ENCODE measurements at regions not wholly inside any gene's neighbourhood (a gene's known extent, or its start where the extent isn't known, plus 50 kb on each side); places are given as distances from the start of the nearest gene placed in this dataset.
"Not testable (repeated sequence)": the region's sequence is repeated elsewhere in the genome, so short reads cannot be mapped to it uniquely, and the experiment has no call there.

DNA sequence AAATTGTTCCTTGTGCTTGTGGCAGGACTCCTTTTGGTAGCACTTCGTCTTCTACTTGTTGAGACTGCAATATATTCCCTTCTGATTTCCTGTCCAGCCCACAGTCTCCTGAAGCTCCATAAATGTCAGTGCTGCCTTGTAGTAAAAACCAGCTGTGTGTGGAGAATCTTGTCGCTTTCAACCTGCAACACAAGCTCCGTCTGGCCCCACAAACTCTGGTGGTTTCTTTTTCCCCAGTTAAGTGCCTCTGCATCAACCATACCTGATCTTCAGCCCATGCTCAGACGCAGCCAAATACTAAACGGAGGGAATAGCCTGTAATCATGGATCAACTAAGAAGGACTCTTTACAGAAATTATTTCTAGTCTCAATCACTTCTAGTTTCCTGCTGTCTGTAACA lies 1133.3 kb upstream of the ADGRB3 start:
- intact Hi-C loops (cut with DNase I): no loop called here
- H3K9me3 ChIP-seq: no peaks in the 10 kb centered on the region
- H3K4me1 ChIP-seq: no peaks in the 10 kb centered on the region
- no peak overlapping the region for H3K27ac ChIP-seq
- DNase-seq (ENCODE audit: low spot score in 2 of 2): no peak
- H3K27me3 ChIP-seq: no peaks in the 10 kb centered on the region
- no peaks in the 10 kb centered on the region for H3K36me3 ChIP-seq
- TF ChIP-seq, protein P1, sequence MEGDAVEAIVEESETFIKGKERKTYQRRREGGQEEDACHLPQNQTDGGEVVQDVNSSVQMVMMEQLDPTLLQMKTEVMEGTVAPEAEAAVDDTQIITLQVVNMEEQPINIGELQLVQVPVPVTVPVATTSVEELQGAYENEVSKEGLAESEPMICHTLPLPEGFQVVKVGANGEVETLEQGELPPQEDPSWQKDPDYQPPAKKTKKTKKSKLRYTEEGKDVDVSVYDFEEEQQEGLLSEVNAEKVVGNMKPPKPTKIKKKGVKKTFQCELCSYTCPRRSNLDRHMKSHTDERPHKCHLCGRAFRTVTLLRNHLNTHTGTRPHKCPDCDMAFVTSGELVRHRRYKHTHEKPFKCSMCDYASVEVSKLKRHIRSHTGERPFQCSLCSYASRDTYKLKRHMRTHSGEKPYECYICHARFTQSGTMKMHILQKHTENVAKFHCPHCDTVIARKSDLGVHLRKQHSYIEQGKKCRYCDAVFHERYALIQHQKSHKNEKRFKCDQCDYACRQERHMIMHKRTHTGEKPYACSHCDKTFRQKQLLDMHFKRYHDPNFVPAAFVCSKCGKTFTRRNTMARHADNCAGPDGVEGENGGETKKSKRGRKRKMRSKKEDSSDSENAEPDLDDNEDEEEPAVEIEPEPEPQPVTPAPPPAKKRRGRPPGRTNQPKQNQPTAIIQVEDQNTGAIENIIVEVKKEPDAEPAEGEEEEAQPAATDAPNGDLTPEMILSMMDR (IDR thresholded peaks at IDR 0.05): no peak
- H3K4me3 ChIP-seq: no peak overlapping the region

DNA sequence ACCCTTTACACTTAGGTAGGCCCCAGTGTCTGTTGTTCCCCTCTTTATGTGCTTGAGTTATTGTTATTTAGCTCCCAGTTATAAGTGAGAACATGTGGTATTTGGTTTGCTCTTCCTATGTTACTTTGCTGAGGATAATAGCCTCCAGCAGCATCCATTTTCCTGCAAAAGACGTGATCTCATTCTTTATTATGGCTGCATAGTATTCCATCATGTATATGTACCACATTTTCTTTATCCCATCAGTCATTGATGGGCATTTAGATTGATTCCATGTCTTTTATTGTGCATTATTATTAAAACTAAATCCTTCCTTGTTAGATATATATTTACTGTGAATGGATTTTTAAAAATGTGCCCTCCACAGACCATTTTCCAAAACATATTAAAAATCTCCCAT lies 1137.3 kb upstream of the ADGRB3 start:
- Histone ChIP-seq H3K9me3 (no peaks in the 10 kb centered on the region), H3K4me3 (no peak overlapping the region), H3K27me3 (no peaks in the 10 kb centered on the region), H3K36me3 (no peaks in the 10 kb centered on the region), H3K4me1 (no peaks in the 10 kb centered on the region), H3K27ac (no peak overlapping the region)
- DNase-seq (ENCODE audit: low spot score in 2 of 2): no peak
- intact Hi-C loops (cut with DNase I): no loop called here
- TF ChIP-seq, protein P1 (IDR thresholded peaks at IDR 0.05): no peak

DNA sequence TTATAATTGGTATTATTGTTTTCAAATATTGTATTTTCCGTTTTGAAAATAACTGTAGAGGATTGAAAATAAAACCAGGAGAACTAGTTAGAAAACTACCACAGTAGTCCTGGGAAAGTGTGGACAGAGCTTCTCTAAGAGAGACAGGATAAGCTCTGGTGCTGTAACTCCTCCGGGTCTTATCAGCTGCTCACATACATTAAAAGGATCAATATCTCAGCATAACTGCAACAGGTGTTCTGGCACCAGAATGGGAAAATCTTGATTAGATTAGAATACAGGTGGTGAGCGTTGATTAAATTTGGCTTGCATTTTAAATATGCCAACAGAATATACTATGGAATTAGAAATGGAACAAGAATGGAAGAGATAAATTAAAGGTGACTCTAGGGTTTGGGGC lies 1138.9 kb upstream of the ADGRB3 start:
- H3K4me3 ChIP-seq: no peak overlapping the region
- H3K27me3 ChIP-seq: no peaks in the 10 kb centered on the region
- intact Hi-C loops (cut with DNase I): no loop called here
- no peaks in the 10 kb centered on the region for H3K36me3 ChIP-seq
- DNase-seq (ENCODE audit: low spot score in 2 of 2): no peak
- TF ChIP-seq, protein P1 (IDR thresholded peaks at IDR 0.05): no peak
- H3K27ac ChIP-seq: no peak overlapping the region
- no peaks in the 10 kb centered on the region for H3K9me3 ChIP-seq
- no peaks in the 10 kb centered on the region for H3K4me1 ChIP-seq

DNA sequence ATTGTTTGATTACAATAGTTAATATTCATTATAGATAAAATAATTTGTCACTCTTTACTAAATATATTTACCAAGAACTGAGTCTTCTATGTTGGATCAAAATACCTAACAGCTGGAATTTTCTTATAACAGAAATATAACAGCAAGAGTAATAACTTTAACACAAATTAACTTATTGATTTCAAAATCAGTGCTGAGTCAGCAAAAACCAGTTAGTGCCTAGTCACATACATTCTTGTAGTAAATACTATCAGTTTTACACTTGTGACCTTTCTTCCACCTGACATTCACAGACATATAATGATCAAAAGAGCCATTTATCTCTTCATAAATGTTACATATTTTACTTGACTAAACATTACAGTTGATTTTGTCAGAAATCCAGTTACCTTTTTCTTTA lies 1141.4 kb upstream of the ADGRB3 start:
- no peak overlapping the region for H3K4me3 ChIP-seq
- no peaks in the 10 kb centered on the region for H3K27me3 ChIP-seq
- no peak for DNase-seq (ENCODE audit: low spot score in 2 of 2)
- intact Hi-C loops (cut with DNase I): no loop called here
- H3K4me1 ChIP-seq: no peaks in the 10 kb centered on the region
- H3K36me3 ChIP-seq: no peaks in the 10 kb centered on the region
- no peaks in the 10 kb centered on the region for H3K9me3 ChIP-seq
- H3K27ac ChIP-seq: no peak overlapping the region
- TF ChIP-seq, protein P1 (IDR thresholded peaks at IDR 0.05): no peak

DNA sequence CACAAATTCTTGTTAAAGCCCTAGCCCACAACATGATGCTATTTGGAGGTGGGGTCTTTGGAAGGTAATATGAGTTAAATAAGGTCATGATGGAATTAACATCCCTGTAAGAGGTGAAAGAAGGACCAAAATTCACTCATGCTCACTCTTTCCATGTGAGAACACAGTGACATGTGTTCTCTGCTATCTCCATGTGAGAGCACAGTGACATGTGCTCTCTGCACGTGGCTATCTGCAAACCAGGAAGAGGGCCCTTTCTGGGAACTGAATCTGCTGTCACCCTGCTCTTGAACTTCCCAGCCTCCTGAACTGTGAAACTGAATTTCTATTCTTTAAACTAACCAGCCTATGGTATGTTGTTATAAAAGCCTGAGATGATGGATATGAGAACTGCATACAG lies 1159.4 kb upstream of the ADGRB3 start:
- Histone ChIP-seq H3K4me1 (no peaks in the 10 kb centered on the region), H3K9me3 (no peaks in the 10 kb centered on the region), H3K4me3 (no peak overlapping the region), H3K36me3 (no peaks in the 10 kb centered on the region), H3K27ac (no peak overlapping the region), H3K27me3 (no peaks in the 10 kb centered on the region)
- TF ChIP-seq, protein P1 (IDR thresholded peaks at IDR 0.05): no peak
- no peak for DNase-seq (ENCODE audit: low spot score in 2 of 2)
- intact Hi-C loops (cut with DNase I): no loop called here

DNA sequence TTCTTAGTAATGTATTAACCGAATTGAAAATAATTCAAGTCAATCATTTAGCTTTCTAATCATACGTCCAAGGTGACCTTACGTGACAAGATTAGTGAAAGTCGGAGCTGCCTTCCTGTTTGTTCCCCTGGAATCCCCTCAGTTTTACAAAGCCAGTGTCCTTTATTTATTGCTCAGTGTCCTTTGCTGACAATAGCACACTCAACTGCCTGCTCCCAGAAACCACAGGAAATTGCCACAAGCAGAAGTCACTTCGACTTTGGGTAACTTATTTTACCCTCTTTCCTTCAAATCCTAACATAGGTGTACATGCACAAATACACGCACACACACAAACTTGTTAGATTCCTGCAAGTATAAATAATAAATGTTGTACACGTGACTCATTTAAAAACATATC lies 1167.7 kb upstream of the ADGRB3 start:
- H3K27me3 ChIP-seq: no peaks in the 10 kb centered on the region
- no peak overlapping the region for H3K4me3 ChIP-seq
- no peak for DNase-seq (ENCODE audit: low spot score in 2 of 2)
- H3K36me3 ChIP-seq: no peaks in the 10 kb centered on the region
- intact Hi-C loops (cut with DNase I): no loop called here
- H3K4me1 ChIP-seq: no peaks in the 10 kb centered on the region
- no peak overlapping the region for H3K27ac ChIP-seq
- H3K9me3 ChIP-seq: no peaks in the 10 kb centered on the region
- TF ChIP-seq, protein P1 (IDR thresholded peaks at IDR 0.05): no peak

DNA sequence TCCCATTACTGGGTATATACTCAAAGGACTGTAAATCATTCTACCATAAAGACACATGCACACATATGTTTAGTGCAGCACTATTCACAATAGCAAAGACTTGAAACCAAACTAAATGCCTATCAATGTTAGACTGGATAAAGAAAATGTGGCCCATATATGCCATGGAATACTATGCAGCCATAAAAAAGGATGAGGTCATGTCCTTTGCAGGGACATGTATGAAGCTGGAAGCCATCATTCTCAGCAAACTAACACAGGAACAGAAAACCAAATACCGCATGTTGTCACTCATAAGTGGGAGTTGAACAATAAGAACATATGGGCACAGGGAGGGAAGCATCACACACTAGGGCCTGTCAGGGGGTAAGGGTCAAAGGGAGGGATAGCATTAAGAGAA lies 1172.4 kb upstream of the ADGRB3 start:
- H3K27ac ChIP-seq; H3K4me3 ChIP-seq; H3K9me3 ChIP-seq; H3K4me1 ChIP-seq; H3K36me3 ChIP-seq; DNase-seq (ENCODE audit: low spot score in 2 of 2); H3K27me3 ChIP-seq; intact Hi-C loops (cut with DNase I): not testable (repeated sequence)

All from ascending aorta (tissue), 2 donors.